Nephron progenitor cell (in vitro differentiated cells): ENCODE measurements at regions not wholly inside any gene's neighbourhood (a gene's known extent, or its start where the extent isn't known, plus 50 kb on each side); places are given as distances from the start of the nearest gene placed in this dataset.

ENCODE experiments used
- DNase-seq: peaks from one replicate; pipeline ENCODE4 v3.0.0; 2021
- H3K27ac Mint-ChIP-seq: 2 replicates; pipeline ENCODE4 v1.8.0; 2021; ENCODE audit warnings: mild to moderate bottlenecking, moderate library complexity, mixed read lengths
- H3K27me3 Mint-ChIP-seq: 2 replicates; pipeline ENCODE4 v1.8.0; 2021; ENCODE audit warnings: mild to moderate bottlenecking, low read depth, mixed read lengths; ENCODE audit not compliant: poor library complexity
- H3K36me3 Mint-ChIP-seq: 2 replicates; pipeline ENCODE4 v1.8.0; 2021; ENCODE audit warnings: low read depth, mixed read lengths
- H3K4me1 Mint-ChIP-seq: 2 replicates; pipeline ENCODE4 v1.8.0; 2021; ENCODE audit warnings: mixed read lengths
- H3K4me3 Mint-ChIP-seq: 2 replicates; pipeline ENCODE4 v1.8.0; 2021; ENCODE audit warnings: mild to moderate bottlenecking, moderate library complexity, mixed read lengths
- H3K9me3 Mint-ChIP-seq: 2 replicates; pipeline ENCODE4 v1.8.0; 2021; ENCODE audit warnings: mild to moderate bottlenecking, moderate library complexity, mixed read lengths
- CTCF ChIP-seq: fragments of 200-600 bp; sonication (generic); IDR thresholded peaks from 2 replicates; pipeline ENCODE4 v1.5.0; 2021; ENCODE audit warnings: antibody characterized with exemption

- Mint-ChIP-seq H3K4me3 (no peak overlapping the region), H3K27me3 (peaks cover 8% of the 10 kb centered on the region), H3K27ac (no peak overlapping the region), H3K4me1 (no peaks in the 10 kb centered on the region), H3K9me3 (peaks cover 8% of the 10 kb centered on the region), H3K36me3 (no peaks in the 10 kb centered on the region)
- no peak for TF ChIP-seq CTCF
- no peak for DNase-seq
Observed at GRCh38 chr5:156008844-156009243, 318.1 kb upstream of the SGCD start.

- Mint-ChIP-seq H3K4me1 (no peaks in the 10 kb centered on the region), H3K27me3 (peaks cover 10% of the 10 kb centered on the region), H3K9me3 (peaks cover 8% of the 10 kb centered on the region), H3K4me3 (no peak overlapping the region), H3K27ac (no peak overlapping the region), H3K36me3 (no peaks in the 10 kb centered on the region)
- no peak for DNase-seq
- no peak for TF ChIP-seq CTCF
Observed at GRCh38 chr5:156009583-156009982, 317.4 kb upstream of the SGCD start.

- TF ChIP-seq CTCF, result no peak
- Mint-ChIP-seq H3K27me3 (peaks cover 12% of the 10 kb centered on the region), H3K36me3 (no peaks in the 10 kb centered on the region), H3K27ac (no peak overlapping the region), H3K4me1 (no peaks in the 10 kb centered on the region), H3K9me3 (no peaks in the 10 kb centered on the region), H3K4me3 (no peak overlapping the region)
- DNase-seq, result no peak
Observed at GRCh38 chr5:156015137-156015536, 311.8 kb upstream of the SGCD start.

GRCh38 chr5:156019130-156019529 lies 307.8 kb upstream of the SGCD start:
- TF ChIP-seq CTCF, result no peak
- Mint-ChIP-seq H3K27me3 (peaks cover 5% of the 10 kb centered on the region), H3K9me3 (no peaks in the 10 kb centered on the region), H3K4me3 (no peak overlapping the region), H3K27ac (no peak overlapping the region), H3K36me3 (no peaks in the 10 kb centered on the region), H3K4me1 (no peaks in the 10 kb centered on the region)
- DNase-seq, result no peak

- Mint-ChIP-seq H3K4me1 (no peaks in the 10 kb centered on the region), H3K27ac (no peak overlapping the region), H3K36me3 (no peaks in the 10 kb centered on the region), H3K27me3 (peaks cover 2% of the 10 kb centered on the region), H3K4me3 (no peak overlapping the region), H3K9me3 (no peaks in the 10 kb centered on the region)
- DNase-seq, result no peak
- TF ChIP-seq CTCF, result no peak
Observed at GRCh38 chr5:156019571-156020180, 307.3 kb upstream of the SGCD start.

GRCh38 chr5:156020647-156021046 lies 306.3 kb upstream of the SGCD start:
- no peaks in the 10 kb centered on the region for H3K9me3 Mint-ChIP-seq
- H3K27ac Mint-ChIP-seq, result no peak overlapping the region
- no peak overlapping the region for H3K4me3 Mint-ChIP-seq
- TF ChIP-seq CTCF, result no peak
- no peak for DNase-seq
- no peaks in the 10 kb centered on the region for H3K36me3 Mint-ChIP-seq
- H3K4me1 Mint-ChIP-seq, result no peaks in the 10 kb centered on the region
- H3K27me3 Mint-ChIP-seq, result no peaks in the 10 kb centered on the region
